HepG2 (cell line): ENCODE measurements at regions not wholly inside any gene's neighbourhood (a gene's known extent, or its start where the extent isn't known, plus 50 kb on each side); places are given as distances from the start of the nearest gene placed in this dataset.

ENCODE experiments used
- CREB1 ChIP-seq, 2 experiments: fragments of 450-650 bp in 1 of 2; IDR thresholded peaks; 2 replicates each; pipeline ENCODE4 v1.6.1; 2016 to 2017; ENCODE audit warnings: control low read depth in 1 of 2, mild to moderate bottlenecking in 1 of 2, missing compliant biosample characterization in 1 of 2, missing genetic modification characterization in 1 of 2
- DNMT3B ChIP-seq: conservative IDR thresholded peaks from 2 replicates; pipeline ENCODE4 v1.6.1; 2016; ENCODE audit warnings: missing biosample characterization, control low read depth
- ELF3 ChIP-seq: IDR thresholded peaks from 2 replicates; pipeline ENCODE4 v1.6.1; 2016; ENCODE audit warnings: missing genetic modification reagents, missing compliant biosample characterization
- FOXA3 ChIP-seq: IDR thresholded peaks from 2 replicates; pipeline ENCODE4 v1.6.1; 2016; ENCODE audit warnings: missing genetic modification reagents, missing compliant biosample characterization
- FOXJ3 ChIP-seq: sonication (generic); formaldehyde crosslinking; IDR thresholded peaks from 2 replicates; pipeline ENCODE4 v1.4.0; 2020; ENCODE audit warnings: missing genetic modification reagents, mild to moderate bottlenecking, borderline replicate concordance
- FOXP4 ChIP-seq: sonication (generic); formaldehyde crosslinking; IDR thresholded peaks from 2 replicates; pipeline ENCODE4 v1.4.0; 2020; ENCODE audit warnings: missing genetic modification reagents
- LCORL ChIP-seq, 2 experiments: fragments of 450-650 bp in 1 of 2; sonication (generic) in 1 of 2; formaldehyde crosslinking in 1 of 2; IDR thresholded peaks; 2 replicates each; pipeline versions ENCODE4 v1.5.0 to v1.6.1; 2017 to 2020; ENCODE audit warnings: antibody characterized with exemption in 1 of 2, missing genetic modification reagents in 1 of 2
- MEIS2 ChIP-seq: sonication (generic); formaldehyde crosslinking; IDR thresholded peaks from 2 replicates; pipeline ENCODE4 v1.9.0; 2021; ENCODE audit warnings: mild to moderate bottlenecking, missing genetic modification reagents
- NR2F1 ChIP-seq, 2 experiments: fragments of 450-650 bp in 1 of 2; formaldehyde crosslinking in 1 of 2; IDR thresholded peaks; 2 replicates each; pipeline versions ENCODE4 v1.5.0 to v1.6.1; 2016 to 2020; ENCODE audit warnings: mild to moderate bottlenecking in 1 of 2, missing compliant biosample characterization in 1 of 2, missing genetic modification reagents in 1 of 2, moderate library complexity in 1 of 2
- RFX1 ChIP-seq: fragments of 450-650 bp; IDR thresholded peaks from 2 replicates; pipeline ENCODE4 v1.6.1; 2017
- SOX6 ChIP-seq, 2 experiments: fragments of 450-650 bp in 1 of 2; sonication (generic) in 1 of 2; formaldehyde crosslinking in 1 of 2; IDR thresholded peaks; 2 replicates each; pipeline versions ENCODE4 v1.4.0 to v1.6.1; 2017 to 2020; ENCODE audit warnings: antibody characterized with exemption in 1 of 2, mild to moderate bottlenecking in 1 of 2, missing genetic modification reagents in 1 of 2
- TBX2 ChIP-seq: sonication (generic); formaldehyde crosslinking; IDR thresholded peaks from 2 replicates; pipeline ENCODE4 v1.5.0; 2020; ENCODE audit warnings: missing genetic modification reagents, mild to moderate bottlenecking, borderline replicate concordance
- ZBTB20 ChIP-seq: sonication (generic); formaldehyde crosslinking; IDR thresholded peaks from 2 replicates; pipeline ENCODE4 v1.8.1; 2023; ENCODE audit warnings: missing genetic modification reagents, low read depth, mild to moderate bottlenecking, borderline replicate concordance
- ZNF292 ChIP-seq: sonication (generic); formaldehyde crosslinking; IDR thresholded peaks from 2 replicates; pipeline ENCODE4 v1.8.1; 2022; ENCODE audit warnings: mild to moderate bottlenecking, low read depth, missing genetic modification reagents, borderline replicate concordance
- ZNF652 ChIP-seq: IDR thresholded peaks from 2 replicates; pipeline ENCODE4 v1.6.1; 2016; ENCODE audit warnings: low read depth, borderline replicate concordance
- TF ChIP-seq, protein P1 (sequence below): sonication (generic); formaldehyde crosslinking; IDR thresholded peaks from 2 replicates; pipeline ENCODE4 v1.9.0; 2021; ENCODE audit warnings: mild to moderate bottlenecking, missing genetic modification reagents

GRCh38 chr20:11982289-11982954 is 64.7 kb downstream of the BTBD3 start (continued):
- no peak for TF ChIP-seq SOX6 (IDR thresholded peaks at IDR 0.05)
- peak; percentile 73 for TF ChIP-seq SOX6 (CRISPR knock-in tag; IDR thresholded peaks at IDR 0.05)
- no peak for TF ChIP-seq RFX1
- peak; percentile 92 for TF ChIP-seq ELF3
- TF ChIP-seq DNMT3B (CRISPR knock-in tag) = no peak
- TF ChIP-seq ZBTB20 = peak; percentile 18; the same call in 1 of the 2 replicates
- 0 out of 2 replicates have a peak, but pooled peaks have one; percentile 19 for TF ChIP-seq FOXJ3 (CRISPR knock-in tag)
- no peak for TF ChIP-seq CREB1 (IDR thresholded peaks at IDR 0.05)
- TF ChIP-seq CREB1 (CRISPR knock-in tag; IDR thresholded peaks at IDR 0.05) = peak; percentile 22; the same call in 1 of the 2 replicates
- peak; percentile 43; the same call in 1 of the 2 replicates for TF ChIP-seq FOXP4 (CRISPR knock-in tag)
- TF ChIP-seq MEIS2 = 0 out of 2 replicates have a peak, but pooled peaks have one; percentile 35
- peak; percentile 33; the same call in 1 of the 2 replicates for TF ChIP-seq LCORL (IDR thresholded peaks at IDR 0.05)
- 0 out of 2 replicates have a peak, but pooled peaks have one; percentile 28 for TF ChIP-seq LCORL (CRISPR knock-in tag; IDR thresholded peaks at IDR 0.05)
- no peak for TF ChIP-seq ZNF652 (CRISPR knock-in tag)
- TF ChIP-seq, protein P1, sequence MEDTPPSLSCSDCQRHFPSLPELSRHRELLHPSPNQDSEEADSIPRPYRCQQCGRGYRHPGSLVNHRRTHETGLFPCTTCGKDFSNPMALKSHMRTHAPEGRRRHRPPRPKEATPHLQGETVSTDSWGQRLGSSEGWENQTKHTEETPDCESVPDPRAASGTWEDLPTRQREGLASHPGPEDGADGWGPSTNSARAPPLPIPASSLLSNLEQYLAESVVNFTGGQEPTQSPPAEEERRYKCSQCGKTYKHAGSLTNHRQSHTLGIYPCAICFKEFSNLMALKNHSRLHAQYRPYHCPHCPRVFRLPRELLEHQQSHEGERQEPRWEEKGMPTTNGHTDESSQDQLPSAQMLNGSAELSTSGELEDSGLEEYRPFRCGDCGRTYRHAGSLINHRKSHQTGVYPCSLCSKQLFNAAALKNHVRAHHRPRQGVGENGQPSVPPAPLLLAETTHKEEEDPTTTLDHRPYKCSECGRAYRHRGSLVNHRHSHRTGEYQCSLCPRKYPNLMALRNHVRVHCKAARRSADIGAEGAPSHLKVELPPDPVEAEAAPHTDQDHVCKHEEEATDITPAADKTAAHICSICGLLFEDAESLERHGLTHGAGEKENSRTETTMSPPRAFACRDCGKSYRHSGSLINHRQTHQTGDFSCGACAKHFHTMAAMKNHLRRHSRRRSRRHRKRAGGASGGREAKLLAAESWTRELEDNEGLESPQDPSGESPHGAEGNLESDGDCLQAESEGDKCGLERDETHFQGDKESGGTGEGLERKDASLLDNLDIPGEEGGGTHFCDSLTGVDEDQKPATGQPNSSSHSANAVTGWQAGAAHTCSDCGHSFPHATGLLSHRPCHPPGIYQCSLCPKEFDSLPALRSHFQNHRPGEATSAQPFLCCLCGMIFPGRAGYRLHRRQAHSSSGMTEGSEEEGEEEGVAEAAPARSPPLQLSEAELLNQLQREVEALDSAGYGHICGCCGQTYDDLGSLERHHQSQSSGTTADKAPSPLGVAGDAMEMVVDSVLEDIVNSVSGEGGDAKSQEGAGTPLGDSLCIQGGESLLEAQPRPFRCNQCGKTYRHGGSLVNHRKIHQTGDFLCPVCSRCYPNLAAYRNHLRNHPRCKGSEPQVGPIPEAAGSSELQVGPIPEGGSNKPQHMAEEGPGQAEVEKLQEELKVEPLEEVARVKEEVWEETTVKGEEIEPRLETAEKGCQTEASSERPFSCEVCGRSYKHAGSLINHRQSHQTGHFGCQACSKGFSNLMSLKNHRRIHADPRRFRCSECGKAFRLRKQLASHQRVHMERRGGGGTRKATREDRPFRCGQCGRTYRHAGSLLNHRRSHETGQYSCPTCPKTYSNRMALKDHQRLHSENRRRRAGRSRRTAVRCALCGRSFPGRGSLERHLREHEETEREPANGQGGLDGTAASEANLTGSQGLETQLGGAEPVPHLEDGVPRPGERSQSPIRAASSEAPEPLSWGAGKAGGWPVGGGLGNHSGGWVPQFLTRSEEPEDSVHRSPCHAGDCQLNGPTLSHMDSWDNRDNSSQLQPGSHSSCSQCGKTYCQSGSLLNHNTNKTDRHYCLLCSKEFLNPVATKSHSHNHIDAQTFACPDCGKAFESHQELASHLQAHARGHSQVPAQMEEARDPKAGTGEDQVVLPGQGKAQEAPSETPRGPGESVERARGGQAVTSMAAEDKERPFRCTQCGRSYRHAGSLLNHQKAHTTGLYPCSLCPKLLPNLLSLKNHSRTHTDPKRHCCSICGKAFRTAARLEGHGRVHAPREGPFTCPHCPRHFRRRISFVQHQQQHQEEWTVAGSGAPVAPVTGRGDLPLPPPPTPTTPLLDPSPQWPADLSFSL (CRISPR knock-in tag) = peak; percentile 96
- peak; percentile 63 for TF ChIP-seq FOXA3 (CRISPR knock-in tag)
- TF ChIP-seq NR2F1 (CRISPR knock-in tag; IDR thresholded peaks at IDR 0.05) = peak in 1 of 2 experiments; percentile 66; a peak in 2 of 4 replicates
- peak; percentile 61; the same call in 1 of the 2 replicates for TF ChIP-seq TBX2 (CRISPR knock-in tag)
- TF ChIP-seq ZNF292 (CRISPR knock-in tag) = peak; percentile 56; the same call in 1 of the 2 replicates
